ENCODE measurements at regions not wholly inside any gene's neighbourhood (a gene's known extent, or its start where the extent isn't known, plus 50 kb on each side); places are given as distances from the start of the nearest gene placed in this dataset.

- no peaks in the 10 kb centered on the region for H3K4me1 ChIP-seq (ENCODE audit: control insufficient read depth, insufficient read depth, low read length, poor library complexity, severe bottlenecking)
- H3K27me3 ChIP-seq (ENCODE audit: control insufficient read depth, insufficient read depth, low read length) = no peaks in the 10 kb centered on the region
- Mint-ChIP-seq H3K27ac (no peak overlapping the region), H3K4me3 (no peak overlapping the region), H3K27me3 (no peaks in the 10 kb centered on the region), H3K4me1 (no peaks in the 10 kb centered on the region), H3K36me3 (no peaks in the 10 kb centered on the region), H3K9me3 (no peaks in the 10 kb centered on the region)
- H3K36me3 ChIP-seq (ENCODE audit: control insufficient read depth, insufficient read depth, low read length) = no peaks in the 10 kb centered on the region
- ATAC-seq (ENCODE audit: low read depth in 2 of 2) (no peak), DNase-seq (no peak)
- no peak overlapping the region for H3K27ac ChIP-seq (ENCODE audit: insufficient read depth, low read length, poor library complexity, severe bottlenecking)
- no peaks in the 10 kb centered on the region for H3K9me3 ChIP-seq (ENCODE audit: control insufficient read depth in 2 of 2, low read length in 2 of 2)
- no peak overlapping the region for H3K4me3 ChIP-seq (ENCODE audit: low read depth, low read length)
These were observed 71.9 kb upstream of the STK26 start for GRCh38 chrX:131951166-131951565.

- no peak for ATAC-seq (ENCODE audit: low read depth in 2 of 2)
These were observed 67.9 kb upstream of the STK26 start for GRCh38 chrX:131955099-131955777.

DNA sequence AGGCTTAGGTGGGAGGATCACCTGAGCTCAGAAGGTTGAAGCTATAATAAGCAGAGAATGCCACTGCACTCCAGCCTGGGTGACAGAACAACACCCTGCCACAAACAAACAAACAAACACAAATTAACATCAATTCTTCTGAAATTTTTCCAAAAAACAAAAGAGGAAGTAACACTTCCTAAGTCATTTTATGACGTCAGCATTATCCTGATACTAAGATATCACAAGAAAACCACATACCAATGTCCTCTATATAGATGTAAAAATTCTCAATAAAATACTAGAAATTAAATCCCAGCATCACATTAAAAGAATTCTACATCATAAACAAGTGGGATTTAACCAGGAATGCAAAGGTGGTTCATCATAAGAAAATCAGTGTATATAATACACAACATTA, 64.4 kb upstream of the STK26 start:
- no peak for ATAC-seq (ENCODE audit: low read depth in 2 of 2)
- Mint-ChIP-seq H3K27ac (no peak overlapping the region), H3K27me3 (no peaks in the 10 kb centered on the region), H3K9me3 (peaks cover 0 to 3% (median 0%) of the 10 kb centered on the region in 7 donors), H3K36me3 (no peaks in the 10 kb centered on the region), H3K4me3 (no peak overlapping the region), H3K4me1 (peaks cover 0 to 4% (median 0%) of the 10 kb centered on the region in 4 donors)
- Histone ChIP-seq H3K4me1 (ENCODE audit: control insufficient read depth, insufficient read depth, low read length, poor library complexity, severe bottlenecking) (no peaks in the 10 kb centered on the region), H3K27me3 (ENCODE audit: control insufficient read depth, insufficient read depth, low read length) (no peaks in the 10 kb centered on the region), H3K4me3 (ENCODE audit: low read depth, low read length) (no peak overlapping the region), H3K36me3 (ENCODE audit: control insufficient read depth, insufficient read depth, low read length) (no peaks in the 10 kb centered on the region), H3K27ac (ENCODE audit: insufficient read depth, low read length, poor library complexity, severe bottlenecking) (no peak overlapping the region), H3K9me3 (ENCODE audit: control insufficient read depth in 2 of 2, low read length in 2 of 2) (no peaks in the 10 kb centered on the region)
- DNase-seq = no peak

More at GRCh38 chrX:131955099-131955777, 67.9 kb upstream of the STK26 start:
- Mint-ChIP-seq H3K9me3 (peaks cover 0 to 3% (median 0%) of the 10 kb centered on the region in 7 donors), H3K27me3 (no peaks in the 10 kb centered on the region), H3K4me1 (no peaks in the 10 kb centered on the region), H3K36me3 (no peaks in the 10 kb centered on the region), H3K27ac (no peak overlapping the region), H3K4me3 (no peak overlapping the region)
- H3K36me3 ChIP-seq (ENCODE audit: control insufficient read depth, insufficient read depth, low read length) = no peaks in the 10 kb centered on the region
- no peaks in the 10 kb centered on the region for H3K9me3 ChIP-seq (ENCODE audit: control insufficient read depth in 2 of 2, low read length in 2 of 2)
- H3K4me1 ChIP-seq (ENCODE audit: control insufficient read depth, insufficient read depth, low read length, poor library complexity, severe bottlenecking) = no peaks in the 10 kb centered on the region
- DNase-seq = no peak
- H3K27me3 ChIP-seq (ENCODE audit: control insufficient read depth, insufficient read depth, low read length) = no peaks in the 10 kb centered on the region
- no peak overlapping the region for H3K27ac ChIP-seq (ENCODE audit: insufficient read depth, low read length, poor library complexity, severe bottlenecking)
- no peak overlapping the region for H3K4me3 ChIP-seq (ENCODE audit: low read depth, low read length)

DNA sequence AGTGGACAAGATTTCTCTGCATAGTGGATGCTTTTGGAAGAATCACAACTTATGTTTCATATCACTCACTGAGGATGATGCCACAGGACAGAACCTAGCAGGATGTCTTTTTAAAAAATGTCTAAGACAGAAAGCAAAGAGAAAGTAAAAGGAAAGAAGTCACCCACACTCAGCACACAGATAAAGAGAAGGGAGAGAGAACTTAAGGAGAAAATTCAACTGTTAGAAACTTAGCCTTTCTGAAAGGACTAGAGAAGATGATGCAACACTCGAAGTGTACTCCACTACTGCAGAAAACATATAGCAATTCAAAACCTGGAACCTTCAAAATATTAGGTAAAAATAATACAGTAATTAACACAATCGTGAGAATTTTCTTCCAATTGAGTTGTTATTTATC, 52.8 kb upstream of the STK26 start:
- Mint-ChIP-seq H3K27ac (no peak overlapping the region), H3K27me3 (no peaks in the 10 kb centered on the region), H3K36me3 (no peaks in the 10 kb centered on the region), H3K9me3 (peaks cover 0 to 2% (median 0%) of the 10 kb centered on the region in 7 donors), H3K4me3 (peak overlapping the region in 2 of 4 donors; percentile 0 to 51), H3K4me1 (peaks cover 0 to 7% (median 0%) of the 10 kb centered on the region in 4 donors)
- Histone ChIP-seq H3K4me1 (ENCODE audit: control insufficient read depth, insufficient read depth, low read length, poor library complexity, severe bottlenecking) (no peaks in the 10 kb centered on the region), H3K36me3 (ENCODE audit: control insufficient read depth, insufficient read depth, low read length) (no peaks in the 10 kb centered on the region), H3K27ac (ENCODE audit: insufficient read depth, low read length, poor library complexity, severe bottlenecking) (no peak overlapping the region), H3K4me3 (ENCODE audit: low read depth, low read length) (no peak overlapping the region), H3K9me3 (ENCODE audit: control insufficient read depth in 2 of 2, low read length in 2 of 2) (no peaks in the 10 kb centered on the region), H3K27me3 (ENCODE audit: control insufficient read depth, insufficient read depth, low read length) (no peaks in the 10 kb centered on the region)
- DNase-seq (peak in 1 of 3 donors; percentile 6), ATAC-seq (ENCODE audit: low read depth in 2 of 2) (no peak)

Data from CD4-positive, CD25-positive, alpha-beta regulatory T cell (primary cell).